Common myeloid progenitor, CD34-positive (primary cell): ENCODE measurements at regions not wholly inside any gene's neighbourhood (a gene's known extent, or its start where the extent isn't known, plus 50 kb on each side); places are given as distances from the start of the nearest gene placed in this dataset.

Source experiments
- CTCF ChIA-PET: fragments of 350-600 bp; sonication (Branson Sonifier 250); formaldehyde crosslinking; loops from one replicate; lab custom pipeline; 2021; ENCODE audit warnings: antibody characterized with exemption; lab: Charles Lee
- POLR2A ChIA-PET: fragments of 350-600 bp; sonication (Branson Sonifier 250); formaldehyde crosslinking; loops from one replicate; lab custom pipeline; 2021; ENCODE audit warnings: antibody characterized with exemption; lab: Charles Lee
- DNase-seq, 3 donors: peaks; one replicate each; pipeline versions ENCODE4 v3.0.0 to v3.0.0-alpha.2; 2013
- H3K27ac ChIP-seq, 2 experiments: 1 replicate in 1 of 2; 2 replicates in 1 of 2; pipeline ENCODE4 v1.7.0; 2013; ENCODE audit warnings: inconsistent platforms in 2 of 2, low read length in 2 of 2, mild to moderate bottlenecking in 2 of 2, low read depth in 1 of 2, moderate library complexity in 1 of 2; ENCODE audit not compliant: severe bottlenecking in 2 of 2, insufficient read depth in 1 of 2, poor library complexity in 1 of 2
- H3K27me3 ChIP-seq, 5 experiments: replicated peaks in 2 of 5; 1 replicate in 3 of 5; 2 replicates in 2 of 5; pipeline versions ENCODE4 v1.6.1 to v1.7.0; 2013; ENCODE audit warnings: low read length in 4 of 5, mild to moderate bottlenecking in 2 of 5, moderate library complexity in 2 of 5, inconsistent platforms in 1 of 5; ENCODE audit not compliant: insufficient read depth in 5 of 5, control insufficient read depth in 4 of 5
- H3K36me3 ChIP-seq, 4 experiments: 1 replicate in 2 of 4; 2 replicates in 2 of 4; pipeline versions ENCODE4 v1.6.1 to v1.7.0; 2013; ENCODE audit warnings: low read length in 3 of 4, control low read depth in 1 of 4, mild to moderate bottlenecking in 1 of 4; ENCODE audit not compliant: control insufficient read depth in 4 of 4, insufficient read depth in 4 of 4
- H3K4me1 ChIP-seq, 4 experiments: 1 replicate in 3 of 4; 2 replicates in 1 of 4; pipeline versions ENCODE4 v1.6.1 to v1.7.1; 2013; ENCODE audit warnings: low read length in 3 of 4, mild to moderate bottlenecking in 3 of 4, control low read depth in 1 of 4, inconsistent platforms in 1 of 4, moderate library complexity in 1 of 4; ENCODE audit not compliant: control insufficient read depth in 4 of 4, insufficient read depth in 4 of 4; ENCODE audit errors: control extremely low read depth in 1 of 4
- H3K4me3 ChIP-seq, 7 experiments: 1 replicate in 4 of 7; 2 replicates in 3 of 7; pipeline versions ENCODE4 v1.5.1 to v1.7.0; 2013; ENCODE audit warnings: mild to moderate bottlenecking in 7 of 7, low read length in 6 of 7, moderate library complexity in 6 of 7, inconsistent platforms in 2 of 7, low read depth in 2 of 7, control low read depth in 1 of 7; ENCODE audit not compliant: insufficient read depth in 4 of 7, control insufficient read depth in 1 of 7; ENCODE audit errors: extremely low read depth in 1 of 7
- H3K9me3 ChIP-seq, 5 experiments: 1 replicate in 4 of 5; 2 replicates in 1 of 5; pipeline versions ENCODE4 v1.6.1 to v1.7.1; 2013; ENCODE audit warnings: low read length in 4 of 5, mild to moderate bottlenecking in 2 of 5, inconsistent platforms in 1 of 5, low read depth in 1 of 5, moderate library complexity in 1 of 5; ENCODE audit not compliant: control insufficient read depth in 4 of 5, insufficient read depth in 2 of 5; ENCODE audit errors: control extremely low read depth in 1 of 5
- WGBS: methylation state at CpG from one replicate; pipeline ENCODE4 v1.1.5; 2013; ENCODE audit not compliant: insufficient coverage; 5-methylcytosine and 5-hydroxymethylcytosine counted together

DNA sequence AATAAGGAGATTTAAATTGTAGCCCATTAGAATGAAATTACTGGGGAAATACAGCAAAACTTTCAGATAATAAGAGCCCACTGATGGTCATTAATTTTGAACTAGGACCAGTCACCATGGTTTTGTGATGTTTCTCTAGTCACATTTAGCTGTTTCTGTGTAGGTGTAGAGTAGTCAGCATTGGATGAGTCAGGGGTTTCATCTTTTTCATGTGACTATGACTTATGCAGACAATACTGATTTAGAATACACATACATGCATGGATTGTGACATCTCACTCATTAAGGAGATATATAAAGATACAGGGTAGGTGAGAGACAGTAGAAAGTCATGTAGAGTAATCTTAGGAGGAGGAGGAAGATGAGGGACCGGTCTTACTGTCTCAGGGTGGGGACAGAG is 1192.7 kb downstream of the KCNT2 start:
- CTCF ChIA-PET, result no interaction called here
- POLR2A ChIA-PET, result interaction anchor here (0.8 kb wide), 1 partner anchor 291 kb away, joined by 3 read pairs; no protein-coding TSS in a partner anchor
- Histone ChIP-seq H3K4me1 (no peaks in the 10 kb centered on the region), H3K4me3 (no peak overlapping the region), H3K27me3 (no peaks in the 10 kb centered on the region), H3K9me3 (peaks cover 0 to 1% (median 0%) of the 10 kb centered on the region in 5 experiments), H3K36me3 (no peaks in the 10 kb centered on the region), H3K27ac (no peak overlapping the region)
- no peak for DNase-seq
- WGBS, result no CpG with 5 or more reads among the region's 1 CpG

DNA sequence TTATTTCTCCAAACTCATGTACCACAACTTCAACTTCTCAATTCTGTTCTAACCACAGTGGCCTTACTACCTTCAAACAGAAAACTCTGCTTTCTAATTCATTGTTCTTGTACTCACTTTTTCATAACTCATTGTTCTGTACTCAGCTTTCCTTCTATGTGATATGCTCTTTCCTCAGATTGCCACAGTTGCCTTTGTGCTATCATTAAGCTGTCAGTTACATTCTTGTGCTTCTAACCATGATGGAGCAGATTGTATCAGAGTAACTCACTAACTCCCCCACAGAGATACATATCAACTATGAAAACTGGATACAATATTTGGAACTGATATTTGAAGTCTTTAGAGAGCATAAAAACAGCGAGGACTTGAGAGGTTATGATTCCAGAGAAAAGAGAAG is 1213.7 kb downstream of the KCNT2 start:
- H3K27me3 ChIP-seq, result no peaks in the 10 kb centered on the region
- ChIA-PET POLR2A (no interaction called here), CTCF (no interaction called here)
- DNase-seq, result no peak
- no peaks in the 10 kb centered on the region for H3K4me1 ChIP-seq
- H3K9me3 ChIP-seq, result peaks cover 0 to 1% (median 0%) of the 10 kb centered on the region in 5 experiments
- H3K4me3 ChIP-seq, result no peak overlapping the region
- H3K36me3 ChIP-seq, result no peaks in the 10 kb centered on the region
- WGBS, result no CpG with 5 or more reads among the region's 1 CpG
- no peak overlapping the region for H3K27ac ChIP-seq

DNA sequence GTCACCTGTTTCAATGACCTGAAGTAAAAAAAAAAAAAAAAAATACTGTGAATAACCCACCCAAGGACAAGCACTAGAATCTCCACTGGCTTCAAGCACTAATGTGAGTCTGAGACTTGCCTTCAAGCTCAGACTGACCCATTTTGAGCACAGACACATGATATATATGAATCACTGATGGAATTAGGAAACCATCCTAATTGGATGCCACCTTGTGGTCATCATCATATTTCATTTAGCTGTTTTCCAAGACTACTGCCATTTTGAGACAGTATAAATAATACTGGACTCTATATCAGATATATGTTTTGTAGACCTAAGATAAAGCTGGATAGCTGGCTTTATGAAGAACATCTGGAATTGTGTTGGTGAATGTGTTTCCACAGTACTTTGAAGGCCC is 1232.0 kb downstream of the KCNT2 start:
- no peak for DNase-seq
- POLR2A ChIA-PET, result no interaction called here
- H3K4me1 ChIP-seq, result no peaks in the 10 kb centered on the region
- no peak overlapping the region for H3K4me3 ChIP-seq
- CTCF ChIA-PET, result interaction anchor here (0.7 kb wide), 1 partner anchor 284 kb away, joined by 3 read pairs; no protein-coding TSS in a partner anchor
- H3K27me3 ChIP-seq, result no peaks in the 10 kb centered on the region
- no peak overlapping the region for H3K27ac ChIP-seq
- no peaks in the 10 kb centered on the region for H3K36me3 ChIP-seq
- H3K9me3 ChIP-seq, result no peaks in the 10 kb centered on the region

DNA sequence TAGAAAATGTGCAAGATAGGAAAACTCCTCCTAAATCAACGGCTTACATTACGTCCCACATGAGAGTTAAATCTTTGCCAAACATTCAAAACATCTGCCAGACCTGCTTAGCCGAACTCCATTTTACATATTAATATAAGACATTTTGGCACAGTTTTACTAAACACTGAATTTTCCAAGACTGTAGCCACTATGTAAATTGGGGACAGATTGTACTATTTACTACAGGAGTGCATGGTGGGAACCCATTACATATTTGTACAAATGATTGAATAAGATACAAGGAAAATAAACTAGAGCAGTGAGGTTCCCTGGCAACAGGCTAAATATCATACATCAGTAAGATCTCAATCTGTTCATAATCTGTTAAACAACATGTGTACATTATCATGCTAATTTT is 1234.4 kb downstream of the KCNT2 start:
- no peak overlapping the region for H3K27ac ChIP-seq
- POLR2A ChIA-PET, result no interaction called here
- CTCF ChIA-PET, result no interaction called here

DNA sequence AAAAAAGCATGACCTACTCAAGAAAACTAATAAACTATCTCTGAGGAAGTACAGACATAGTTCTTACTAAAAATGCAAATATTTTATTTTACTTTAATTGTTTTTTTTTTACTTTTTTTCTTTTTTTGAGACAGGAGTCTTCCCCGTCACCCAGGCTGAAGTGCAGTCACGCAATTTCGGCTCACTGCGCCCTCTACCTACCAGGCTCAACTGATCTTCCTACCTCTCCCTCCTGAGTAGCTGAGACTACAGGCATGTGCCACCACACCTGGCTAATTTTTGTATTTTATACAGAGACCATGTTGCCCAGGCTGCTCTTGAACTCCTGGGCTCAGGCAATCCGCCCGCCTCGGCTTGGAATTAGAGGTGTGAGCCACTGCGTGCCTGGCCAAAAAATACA is 1263.1 kb downstream of the KCNT2 start:
- Histone ChIP-seq H3K36me3 (no peaks in the 10 kb centered on the region), H3K27me3 (no peaks in the 10 kb centered on the region), H3K9me3 (no peaks in the 10 kb centered on the region), H3K27ac (no peak overlapping the region), H3K4me3 (no peak overlapping the region), H3K4me1 (no peaks in the 10 kb centered on the region)
- ChIA-PET POLR2A (no interaction called here), CTCF (no interaction called here)
- WGBS, result 72% methylated on average over 6 of the region's 8 CpGs
- DNase-seq, result no peak

More for the DNA sequence above, 1234.4 kb downstream of the KCNT2 start:
- Histone ChIP-seq H3K4me3 (no peak overlapping the region), H3K27me3 (no peaks in the 10 kb centered on the region), H3K4me1 (no peaks in the 10 kb centered on the region), H3K9me3 (no peaks in the 10 kb centered on the region), H3K36me3 (no peaks in the 10 kb centered on the region)
- 100% methylated on average over 2 of the region's 3 CpGs for WGBS
- DNase-seq, result no peak

DNA sequence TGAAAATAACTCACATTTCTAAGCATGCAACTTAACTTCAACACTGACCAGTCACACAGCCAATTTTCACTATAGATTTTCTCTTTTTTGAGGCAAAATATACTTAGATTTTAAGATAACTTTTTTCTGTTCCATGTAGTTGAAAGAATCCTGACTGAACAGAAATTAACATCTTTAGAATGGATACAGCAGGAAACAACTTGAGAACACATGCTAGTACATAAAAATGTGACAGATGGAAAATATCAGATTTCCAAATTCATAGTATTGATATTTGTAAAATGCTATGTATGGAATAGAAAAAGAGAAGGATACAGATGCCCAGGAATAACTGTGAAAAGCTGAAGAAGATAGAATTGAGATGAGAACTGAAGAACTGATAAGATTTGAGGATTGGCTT is 1270.6 kb downstream of the KCNT2 start:
- no peak for DNase-seq
- H3K36me3 ChIP-seq, result no peaks in the 10 kb centered on the region
- no peak overlapping the region for H3K27ac ChIP-seq
- CTCF ChIA-PET, result no interaction called here
- POLR2A ChIA-PET, result no interaction called here
- H3K4me3 ChIP-seq, result no peak overlapping the region
- H3K9me3 ChIP-seq, result no peaks in the 10 kb centered on the region
- no peaks in the 10 kb centered on the region for H3K27me3 ChIP-seq
- no peaks in the 10 kb centered on the region for H3K4me1 ChIP-seq

DNA sequence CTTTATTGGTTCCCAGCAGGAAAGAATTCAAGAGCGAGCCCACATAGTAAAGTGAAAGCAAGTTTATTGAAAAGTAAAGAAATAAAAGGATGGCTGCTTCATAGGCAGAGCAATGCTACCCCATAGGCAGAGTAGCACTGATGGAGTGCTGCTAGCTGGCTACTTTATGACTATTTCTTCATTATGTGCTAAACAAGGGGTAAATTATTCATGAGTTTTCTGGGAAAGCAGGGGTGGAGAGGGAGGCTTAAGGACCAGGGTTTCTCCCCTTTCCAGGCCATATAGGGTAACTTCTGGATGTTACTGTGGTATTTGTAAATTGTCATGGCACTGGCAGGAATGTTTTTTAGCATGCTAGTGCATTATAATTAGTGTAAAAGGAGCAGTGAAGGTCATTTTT is 1271.4 kb downstream of the KCNT2 start:
- ChIA-PET CTCF (no interaction called here), POLR2A (no interaction called here)
- 100% methylated on average over 1 of the region's 1 CpG for WGBS
- Histone ChIP-seq H3K4me1 (no peaks in the 10 kb centered on the region), H3K27me3 (no peaks in the 10 kb centered on the region), H3K4me3 (no peak overlapping the region), H3K36me3 (no peaks in the 10 kb centered on the region), H3K27ac (no peak overlapping the region), H3K9me3 (no peaks in the 10 kb centered on the region)
- no peak for DNase-seq
